HepG2 (cell line): ENCODE measurements at regions not wholly inside any gene's neighbourhood (a gene's known extent, or its start where the extent isn't known, plus 50 kb on each side); places are given as distances from the start of the nearest gene placed in this dataset.
"Not testable (repeated sequence)": the region's sequence is repeated elsewhere in the genome, so short reads cannot be mapped to it uniquely, and the experiment has no call there.

ENCODE experiments used
- ATAC-seq: fragments of 200-7000 bp; cut with Tn5 transposase; 3 replicates; pipeline ENCODE4 v1.9.1; 2020; ENCODE audit warnings: mild to moderate bottlenecking, moderate library complexity
- BruUV-seq: library from RNA; stranded (reverse); fragments of 400-500 nt; replicated peaks from 2 replicates; lab custom pipeline; 2021; lab: Mats Ljungman, UMichigan
- CTCF ChIA-PET: fragments of 300-600 bp; formaldehyde crosslinking; extraction: SDS; loops from one replicate; lab custom pipeline; 2021; ENCODE audit warnings: low total read pairs, inconsistent platforms, low intra/inter-chr PET ratio; lab: Yijun Ruan, JAX
- POLR2A ChIA-PET: fragments of 350-600 bp; sonication (Branson Sonifier 250); formaldehyde crosslinking; loops from one replicate; lab custom pipeline; 2020; ENCODE audit warnings: antibody characterized with exemption, inconsistent platforms; lab: Yijun Ruan, JAX
- DNase-seq: peaks from one replicate; pipeline ENCODE4 v3.0.0-alpha.2; 2015; ENCODE audit warnings: low spot score
- FAIRE-seq: peaks from 3 replicates; lab custom pipeline; 2011; peaks lifted over from hg19 to GRCh38; lab: Jason Lieb, UNC
- H2AFZ ChIP-seq: one replicate; pipeline ENCODE4 v1.6.1; 2011; ENCODE audit warnings: low read length, inconsistent platforms
- H3K27ac ChIP-seq: fragments of 300-600 bp; 3 replicates; pipeline ENCODE4 v1.8.0; 2011; ENCODE audit warnings: mixed run types, mild to moderate bottlenecking, mixed read lengths, low read length, inconsistent platforms; ENCODE audit not compliant: insufficient read depth; ENCODE audit errors: extremely low read length
- H3K27me3 ChIP-seq, 2 experiments: fragments of 200-600 bp in 1 of 2; 2 replicates in 1 of 2; 3 replicates in 1 of 2; pipeline versions ENCODE4 v1.6.0 to v1.8.0; 2011; ENCODE audit warnings: low read length in 2 of 2, mild to moderate bottlenecking in 2 of 2, moderate library complexity in 2 of 2, inconsistent platforms in 1 of 2; ENCODE audit not compliant: insufficient read depth in 2 of 2, control insufficient read depth in 1 of 2
- H3K36me3 ChIP-seq, 2 experiments: fragments of 200-600 bp in 1 of 2; replicated peaks in 1 of 2; 2 replicates in 1 of 2; 3 replicates in 1 of 2; pipeline versions ENCODE4 v1.5.1 to v1.8.0; 2011; ENCODE audit warnings: low read length in 2 of 2, inconsistent platforms in 1 of 2; ENCODE audit not compliant: insufficient read depth in 2 of 2, control insufficient read depth in 1 of 2
- H3K4me1 ChIP-seq: 2 replicates; pipeline ENCODE4 v1.5.1; 2012; ENCODE audit warnings: low read length, inconsistent platforms; ENCODE audit not compliant: insufficient read depth
- H3K4me2 ChIP-seq: 2 replicates; pipeline ENCODE4 v1.6.0; 2011; ENCODE audit warnings: low read depth, low read length, inconsistent platforms
- H3K4me3 ChIP-seq, 3 experiments: fragments of 200-600 bp in 1 of 3; sonication (generic), shearing (Covaris generic) in 1 of 3; replicated peaks in 1 of 3; 2 replicates each; pipeline ENCODE4 v1.5.1; 2011 to 2016; ENCODE audit warnings: low read length in 3 of 3, inconsistent platforms in 2 of 3, low read depth in 2 of 3, mild to moderate bottlenecking in 2 of 3, control low read depth in 1 of 3, mixed read lengths in 1 of 3; ENCODE audit not compliant: insufficient read depth in 1 of 3
- H3K79me2 ChIP-seq: one replicate; pipeline ENCODE4 v1.6.1; 2011; ENCODE audit warnings: low read length, inconsistent platforms; ENCODE audit not compliant: insufficient read depth
- H3K9ac ChIP-seq: 2 replicates; pipeline ENCODE4 v1.6.0; 2011; ENCODE audit warnings: mild to moderate bottlenecking, low read depth, low read length, inconsistent platforms; ENCODE audit not compliant: insufficient read depth
- H3K9me3 ChIP-seq: 2 replicates; pipeline ENCODE4 v1.5.1; 2012; ENCODE audit warnings: mild to moderate bottlenecking, low read length
- H4K20me1 ChIP-seq: 2 replicates; pipeline ENCODE4 v1.6.0; 2011; ENCODE audit warnings: inconsistent platforms, mild to moderate bottlenecking, low read length, moderate library complexity; ENCODE audit not compliant: insufficient read depth
- AHR ChIP-seq: IDR thresholded peaks from 2 replicates; pipeline ENCODE4 v1.6.1; 2018; ENCODE audit warnings: missing genetic modification reagents, missing compliant biosample characterization
- IKZF1 ChIP-seq: fragments of 450-650 bp; IDR thresholded peaks from 2 replicates; pipeline ENCODE4 v1.7.1; 2016
- MAZ ChIP-seq, 2 experiments: sonication (generic) in 1 of 2; formaldehyde crosslinking in 1 of 2; IDR thresholded peaks; 2 replicates each; pipeline versions ENCODE4 v1.5.0 to v1.6.1; 2012 to 2020; ENCODE audit warnings: low read depth in 2 of 2, mild to moderate bottlenecking in 2 of 2, borderline replicate concordance in 1 of 2, improper control_type of control experiment in 1 of 2, low read length in 1 of 2, missing genetic modification reagents in 1 of 2, moderate library complexity in 1 of 2
- RARA ChIP-seq: IDR thresholded peaks from 2 replicates; pipeline ENCODE4 v1.6.1; 2016; ENCODE audit warnings: missing genetic modification reagents, missing compliant biosample characterization
- REXO4 ChIP-seq: sonication (generic); formaldehyde crosslinking; IDR thresholded peaks from 2 replicates; pipeline ENCODE4 v1.8.0; 2022; ENCODE audit warnings: missing genetic modification reagents, mild to moderate bottlenecking, borderline replicate concordance
- SMARCE1 ChIP-seq: fragments of 450-650 bp; IDR thresholded peaks from 2 replicates; pipeline ENCODE4 v1.6.1; 2017; ENCODE audit warnings: borderline replicate concordance
- ZNF629 ChIP-seq: sonication (generic); formaldehyde crosslinking; conservative IDR thresholded peaks from 2 replicates; pipeline ENCODE4 v1.5.0; 2020; ENCODE audit warnings: missing genetic modification reagents
- ZNF775 ChIP-seq: sonication (generic); formaldehyde crosslinking; IDR thresholded peaks from 2 replicates; pipeline ENCODE4 v1.4.0; 2020; ENCODE audit warnings: missing genetic modification reagents, mild to moderate bottlenecking, moderate library complexity, borderline replicate concordance
- WGBS: methylation state at CpG from one replicate; pipeline ENCODE4 v1.1.6; 2017; ENCODE audit warnings: low lambda C conversion rate; 5-methylcytosine and 5-hydroxymethylcytosine counted together
- in situ Hi-C: cut with HindIII; loops from 2 replicates; pipeline ENCODE4 v1.10.0; 2017; ENCODE audit warnings: low pct_unique_long_range_greater_than_20kb; ENCODE audit not compliant: extremely low pct_ligation_motif_present
- intact Hi-C: fragments of 100-400 bp; cut with micrococcal nuclease; formaldehyde crosslinking; loops from one replicate; pipeline ENCODE4 v1.10.0; 2022; ENCODE audit not compliant: unreplicated experiment

- BruUV-seq: no TSS peak
- ATAC-seq: no peak
- TF ChIP-seq IKZF1: no peak
- no peak for TF ChIP-seq RARA (CRISPR knock-in tag)
- TF ChIP-seq AHR (CRISPR knock-in tag): no peak
- TF ChIP-seq ZNF629: no peak
- no peak for TF ChIP-seq SMARCE1
- TF ChIP-seq REXO4 (CRISPR knock-in tag): no peak
- no peak for TF ChIP-seq MAZ (IDR thresholded peaks at IDR 0.05; ENCODE audit: borderline replicate concordance, low read depth, low read length)
- no peak for TF ChIP-seq MAZ (CRISPR knock-in tag; IDR thresholded peaks at IDR 0.05; ENCODE audit: low read depth)
- TF ChIP-seq ZNF775 (CRISPR knock-in tag): no peak
Observed at GRCh38 chrX:912677-913076, 282.1 kb downstream of the SHOX start.

GRCh38 chrX:909068-909467 is 278.5 kb downstream of the SHOX start:
- H3K4me3 ChIP-seq, DNase-seq, CTCF ChIA-PET, H4K20me1 ChIP-seq, BruUV-seq, in situ Hi-C loops, POLR2A ChIA-PET, H3K27ac ChIP-seq, H3K9ac ChIP-seq, H3K36me3 ChIP-seq, H3K27me3 ChIP-seq, intact Hi-C loops, H3K9me3 ChIP-seq, ATAC-seq, H3K79me2 ChIP-seq, H3K4me1 ChIP-seq, H2AFZ ChIP-seq, H3K4me2 ChIP-seq: not testable (repeated sequence)
- 2% methylated on average over 2 of the region's 2 CpGs for WGBS
- FAIRE-seq: peak; percentile 87

More at GRCh38 chrX:912677-913076, 282.1 kb downstream of the SHOX start:
- Histone ChIP-seq H3K4me3 (no peak overlapping the region), H3K9me3 (peaks cover 5% of the 10 kb centered on the region; the same call in 1 of the 2 replicates), H3K27me3 (peaks cover 1 to 2% of the 10 kb centered on the region in 2 experiments; a peak in 2 of 5 replicates), H3K27ac (no peak overlapping the region), H3K9ac (no peak overlapping the region), H3K4me2 (no peak overlapping the region), H3K79me2 (no peaks in the 10 kb centered on the region), H2AFZ (no peak overlapping the region), H4K20me1 (no peaks in the 10 kb centered on the region), H3K36me3 (no peaks in the 10 kb centered on the region), H3K4me1 (no peaks in the 10 kb centered on the region)
- intact Hi-C loops (no loop called here), in situ Hi-C loops (no loop called here)
- FAIRE-seq: no peak
- POLR2A ChIA-PET: no interaction called here
- 22% methylated on average over 6 of the region's 11 CpGs for WGBS
- CTCF ChIA-PET: no interaction called here
- no peak for DNase-seq
